CMK (cell line): ENCODE measurements at regions not wholly inside any gene's neighbourhood (a gene's known extent, or its start where the extent isn't known, plus 50 kb on each side); places are given as distances from the start of the nearest gene placed in this dataset.

Experiments used
- DNase-seq: peaks from one replicate; pipeline ENCODE4 v3.0.0-alpha.2; 2010; ENCODE audit warnings: low read depth

GRCh38 chr20:56925082-56925830, 296.1 kb downstream of the TFAP2C start:
- DNase-seq = no peak

GRCh38 chr20:56925831-56926170, 296.7 kb downstream of the TFAP2C start:
- no peak for DNase-seq

- no peak for DNase-seq
Measured at GRCh38 chr20:56926501-56926900, 297.4 kb downstream of the TFAP2C start.

GRCh38 chr20:56927127-56927526, 298.0 kb downstream of the TFAP2C start:
- DNase-seq = no peak

- no peak for DNase-seq
Measured at GRCh38 chr20:56928007-56928406, 298.9 kb downstream of the TFAP2C start.

GRCh38 chr20:56929606-56930005, 300.5 kb downstream of the TFAP2C start:
- DNase-seq = no peak

- no peak for DNase-seq
Measured at GRCh38 chr20:56930876-56931275, 301.8 kb downstream of the TFAP2C start.

- DNase-seq = no peak
Measured at GRCh38 chr20:56932575-56933330, 303.6 kb downstream of the TFAP2C start.

- DNase-seq = no peak
Measured at GRCh38 chr20:56933331-56933698, 304.2 kb downstream of the TFAP2C start.

GRCh38 chr20:56934888-56935287, 305.8 kb downstream of the TFAP2C start:
- DNase-seq = no peak

- no peak for DNase-seq
Measured at GRCh38 chr20:56940466-56940865, 311.4 kb downstream of the TFAP2C start.

- DNase-seq = no peak
Measured at GRCh38 chr20:56941101-56941686, 312.1 kb downstream of the TFAP2C start.

GRCh38 chr20:56943946-56944945, 315.1 kb downstream of the TFAP2C start:
- DNase-seq = no peak

GRCh38 chr20:56945057-56945456, 316.0 kb downstream of the TFAP2C start:
- no peak for DNase-seq

- DNase-seq = no peak
Measured at GRCh38 chr20:56945901-56946300, 316.8 kb downstream of the TFAP2C start.

GRCh38 chr20:56949318-56949717, 317.1 kb downstream of the BMP7 start:
- no peak for DNase-seq

- no peak for DNase-seq
Measured at GRCh38 chr20:56952258-56953047, 314.0 kb downstream of the BMP7 start.

- DNase-seq = no peak
Measured at GRCh38 chr20:56953048-56953586, 313.3 kb downstream of the BMP7 start.

GRCh38 chr20:56954797-56955196, 311.6 kb downstream of the BMP7 start:
- DNase-seq = no peak

- no peak for DNase-seq
Measured at GRCh38 chr20:56955680-56956079, 310.8 kb downstream of the BMP7 start.

GRCh38 chr20:56956534-56956933, 309.9 kb downstream of the BMP7 start:
- no peak for DNase-seq
